ENCODE measurements at regions not wholly inside any gene's neighbourhood (a gene's known extent, or its start where the extent isn't known, plus 50 kb on each side); places are given as distances from the start of the nearest gene placed in this dataset.

DNA sequence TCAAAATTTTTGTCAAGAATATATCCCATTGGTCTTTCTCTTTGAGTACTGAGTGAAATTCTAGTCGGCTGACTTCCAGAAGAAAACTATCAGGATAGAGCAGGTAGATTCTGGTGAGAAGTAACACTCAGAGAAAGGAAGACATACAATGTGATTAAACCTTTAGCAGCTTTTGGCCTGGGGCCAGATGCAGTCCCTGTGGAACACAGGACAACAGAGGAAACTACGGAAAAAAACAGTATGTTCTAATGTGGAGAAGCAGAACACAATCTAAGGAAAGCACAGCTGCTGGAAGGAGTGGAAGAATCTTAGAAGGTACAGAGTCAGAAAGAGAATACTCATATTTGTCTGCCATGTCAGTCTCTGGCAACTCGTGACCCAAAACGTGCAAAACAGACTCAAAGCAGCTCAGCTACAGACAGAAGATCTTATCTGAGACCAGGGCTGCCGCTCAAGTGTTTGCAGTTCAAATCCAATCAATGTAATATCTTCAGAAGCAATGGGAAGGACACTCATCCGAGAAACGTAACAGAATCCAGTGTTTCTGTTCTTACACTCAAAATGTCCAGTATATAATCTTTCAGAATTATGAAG is 283.8 kb downstream of the MRPL39 start:
- no peak for DNase-seq

DNA sequence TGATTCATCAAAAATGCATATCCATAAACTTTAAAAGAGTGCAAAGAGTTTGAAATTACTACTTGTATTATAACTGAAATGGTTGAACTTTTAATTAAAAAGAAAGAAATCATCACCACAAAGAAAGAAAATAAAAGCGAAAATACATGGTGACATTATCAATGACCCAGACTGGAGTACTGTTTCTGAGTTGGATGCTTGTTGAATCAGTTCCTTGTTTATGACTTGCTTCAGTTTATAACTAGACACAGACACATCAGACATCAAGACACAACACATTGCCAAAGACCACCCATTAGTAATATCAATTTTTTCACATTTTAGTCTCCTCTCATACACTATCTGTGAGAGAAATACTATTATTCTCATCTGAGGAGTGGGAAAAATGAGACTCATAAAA is 293.0 kb downstream of the MRPL39 start:
- no peak for DNase-seq

DNA sequence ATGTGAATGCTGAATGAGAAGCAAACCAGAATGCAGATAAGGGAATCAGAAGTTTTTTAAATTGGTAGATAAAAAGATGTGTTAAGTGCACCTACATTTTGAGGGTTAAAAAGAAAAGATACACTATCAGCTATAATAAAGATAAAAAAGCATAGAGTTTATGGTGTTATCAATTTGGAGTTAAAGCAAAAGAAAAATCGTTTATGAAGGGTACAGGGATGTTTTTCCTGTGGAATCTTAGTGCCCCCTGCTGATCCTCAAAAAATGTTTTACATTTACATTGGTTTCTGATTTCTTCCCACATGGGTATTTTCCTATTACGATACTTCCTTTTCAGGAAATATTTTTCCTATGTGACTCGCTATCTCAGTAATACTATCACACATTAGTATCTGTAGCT is 293.5 kb downstream of the MRPL39 start:
- DNase-seq = no peak

DNA sequence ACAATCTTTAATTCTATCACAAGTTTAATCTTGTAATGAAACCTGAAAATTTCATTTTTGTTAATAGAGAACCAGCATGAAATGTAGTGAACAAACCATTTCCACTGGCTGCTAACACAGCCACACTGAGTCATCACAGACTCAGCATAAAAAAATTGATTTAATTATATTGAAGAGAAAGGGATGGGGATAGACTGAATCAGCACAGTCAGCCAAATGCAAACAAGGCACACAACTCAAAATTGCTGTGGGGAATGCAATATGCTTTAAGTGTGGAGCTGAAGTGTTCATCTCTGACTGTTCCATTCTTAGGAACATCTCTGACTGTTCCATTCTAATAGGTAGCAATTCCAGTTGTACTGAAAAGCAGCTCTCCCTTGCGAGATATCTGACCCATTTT is 299.8 kb downstream of the MRPL39 start:
- no peak for DNase-seq

DNA sequence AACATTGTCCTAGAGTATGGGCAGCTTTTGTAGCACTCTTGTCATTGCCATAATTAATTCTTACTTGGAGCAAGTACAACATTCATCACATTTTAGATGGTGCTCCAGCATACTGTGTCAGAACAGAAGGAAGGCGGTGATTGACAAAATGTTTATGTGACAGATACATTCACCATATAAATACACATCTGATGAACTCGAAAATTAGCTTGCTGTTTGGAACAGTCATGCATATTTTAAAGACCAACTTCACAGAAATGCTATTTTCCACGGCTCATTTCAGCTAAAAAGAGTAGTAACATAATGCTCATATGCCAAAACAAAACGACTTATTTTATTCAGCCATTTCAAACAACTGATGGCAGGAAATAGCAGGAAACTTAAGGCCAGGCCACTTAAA is 302.7 kb downstream of the MRPL39 start:
- no peak for DNase-seq

DNA sequence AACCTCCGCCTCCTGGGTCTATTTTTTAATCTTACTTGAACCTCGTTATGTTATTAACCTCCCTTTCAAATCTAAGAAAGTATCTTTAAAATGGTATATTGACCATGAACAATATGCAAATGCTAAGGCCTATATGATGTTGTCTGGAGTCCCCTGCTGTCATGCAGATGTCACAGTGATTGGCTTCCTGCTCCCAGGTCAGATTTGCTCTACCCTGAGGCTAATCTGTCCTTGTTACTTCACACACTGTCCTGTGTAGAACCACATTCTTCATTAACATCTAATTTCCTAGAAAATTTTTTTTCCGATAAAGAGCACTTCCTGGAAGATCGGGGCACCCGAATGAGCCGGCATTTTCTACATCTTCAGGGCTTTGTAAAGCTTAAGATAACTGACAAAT is 306.6 kb downstream of the MRPL39 start:
- DNase-seq = no peak

DNA sequence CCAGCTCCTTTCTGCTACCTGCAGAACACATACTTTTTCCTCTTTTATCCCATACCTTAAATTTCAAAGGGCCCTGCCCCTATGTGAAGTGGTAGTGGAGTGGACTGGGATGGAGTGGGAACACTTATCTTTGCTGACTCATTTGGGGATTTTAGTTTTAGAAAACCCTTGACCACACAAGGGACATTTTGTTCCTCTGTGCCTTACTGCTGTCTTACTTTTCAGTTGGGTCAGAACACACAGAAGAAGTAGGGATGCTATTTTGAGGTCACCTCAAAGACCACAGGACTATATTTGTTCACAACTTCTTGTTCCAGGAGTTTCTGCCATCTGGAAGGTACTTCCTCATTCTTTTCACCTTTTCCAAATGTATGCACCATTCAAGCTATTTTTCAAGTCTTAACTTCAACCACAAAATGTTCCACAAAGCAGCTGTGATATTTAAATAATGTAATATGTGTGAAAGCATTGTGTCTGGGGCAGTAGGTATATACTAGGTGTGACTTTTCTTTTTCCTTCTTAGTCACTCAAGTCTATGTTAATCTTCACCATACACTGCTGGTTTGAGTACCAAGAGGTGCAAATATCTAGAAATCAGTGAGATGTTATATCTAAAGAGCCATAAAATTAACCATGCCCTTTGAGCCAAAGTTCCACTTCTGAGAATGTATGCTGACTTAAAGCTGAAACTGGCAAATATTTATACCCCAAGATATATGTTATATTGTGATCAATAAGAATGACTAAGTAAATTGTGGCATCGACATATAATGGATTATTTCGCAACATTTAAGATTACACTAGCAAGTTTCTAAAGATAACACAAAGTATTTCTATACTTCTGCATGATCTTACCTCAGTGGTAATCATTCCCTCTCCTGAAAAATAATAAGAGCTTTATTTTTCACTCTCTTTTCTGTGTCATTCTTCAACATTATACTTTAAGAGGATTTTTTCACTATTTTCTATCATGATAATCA is 308.5 kb downstream of the MRPL39 start:
- no peak for DNase-seq

DNA sequence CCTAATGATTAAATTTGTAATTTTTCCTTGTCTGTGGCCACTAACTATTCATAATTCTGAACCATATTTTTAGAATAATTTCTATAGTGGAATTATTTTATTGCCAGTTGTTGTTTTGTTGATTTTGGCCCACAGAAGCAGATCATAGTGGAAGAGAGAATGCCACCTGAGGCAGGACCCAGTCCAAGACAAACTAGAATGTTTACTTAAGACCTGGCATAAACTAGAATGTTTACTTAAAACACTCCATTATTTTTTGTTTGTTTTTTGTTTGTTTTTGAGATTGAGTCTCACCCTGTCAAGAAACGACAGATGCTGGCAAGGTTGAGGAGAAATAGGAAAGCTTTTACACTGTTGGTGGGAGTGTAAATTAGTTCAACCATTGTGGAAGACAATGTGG is 310.2 kb downstream of the MRPL39 start:
- DNase-seq = no peak

DNA sequence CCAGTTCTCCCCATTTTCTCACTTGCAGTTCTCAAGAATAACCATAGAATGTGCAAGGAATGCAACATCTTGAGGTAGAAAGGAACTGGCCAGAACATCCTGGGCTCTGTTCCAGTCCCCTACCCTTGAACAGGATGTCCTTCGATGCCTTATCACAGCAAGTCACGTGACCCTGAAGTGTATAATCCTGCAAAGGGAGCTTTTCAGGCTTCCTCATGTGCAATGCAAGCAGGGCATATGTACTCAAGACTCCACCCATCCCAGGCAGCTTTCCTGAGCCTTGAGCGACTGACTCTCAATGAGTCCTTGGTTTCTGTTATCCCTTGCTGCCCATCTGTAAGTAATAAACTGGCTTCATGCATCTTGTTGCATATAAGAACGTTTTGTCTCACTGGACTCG is 311.0 kb downstream of the MRPL39 start:
- DNase-seq = no peak

DNA sequence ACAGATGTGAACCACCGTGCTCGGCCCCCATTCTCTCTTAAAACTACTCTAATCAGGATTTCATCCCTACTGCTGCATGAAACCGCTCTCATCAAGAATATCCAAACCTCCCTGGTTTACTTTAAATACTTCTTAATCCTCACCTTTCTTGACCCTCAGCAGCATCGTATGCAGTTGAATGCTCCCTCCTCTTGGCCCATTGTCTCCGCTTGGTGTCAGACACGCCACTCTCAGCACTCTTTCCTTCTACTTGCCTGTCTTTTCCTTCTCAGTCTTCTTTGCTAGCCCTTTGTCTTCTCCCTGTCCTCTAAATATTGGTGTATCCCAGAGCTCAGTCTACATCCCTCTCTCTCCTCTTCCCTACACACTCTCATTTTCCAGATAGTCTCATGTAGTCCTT is 314.9 kb downstream of the MRPL39 start:
- DNase-seq = no peak

DNA sequence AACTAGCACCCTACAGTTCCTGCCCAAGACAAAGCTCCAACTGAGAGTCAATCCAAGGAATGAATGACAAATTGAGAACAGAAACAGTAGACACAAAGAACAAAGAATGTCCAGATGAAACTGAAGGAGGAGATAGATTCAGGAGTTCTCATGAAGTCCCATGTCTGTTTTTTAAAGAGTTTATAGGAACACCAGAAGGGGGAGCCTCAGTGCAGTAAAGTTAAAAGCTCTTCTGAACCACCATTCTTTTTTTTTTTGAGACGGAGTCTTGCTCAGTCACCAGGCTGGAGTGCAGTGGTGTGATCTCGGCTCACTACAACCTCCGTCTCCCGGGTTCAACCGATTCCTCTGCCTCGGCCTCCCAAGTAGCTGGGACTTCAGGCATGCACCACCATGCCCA is 323.6 kb downstream of the MRPL39 start:
- DNase-seq = no peak

DNA sequence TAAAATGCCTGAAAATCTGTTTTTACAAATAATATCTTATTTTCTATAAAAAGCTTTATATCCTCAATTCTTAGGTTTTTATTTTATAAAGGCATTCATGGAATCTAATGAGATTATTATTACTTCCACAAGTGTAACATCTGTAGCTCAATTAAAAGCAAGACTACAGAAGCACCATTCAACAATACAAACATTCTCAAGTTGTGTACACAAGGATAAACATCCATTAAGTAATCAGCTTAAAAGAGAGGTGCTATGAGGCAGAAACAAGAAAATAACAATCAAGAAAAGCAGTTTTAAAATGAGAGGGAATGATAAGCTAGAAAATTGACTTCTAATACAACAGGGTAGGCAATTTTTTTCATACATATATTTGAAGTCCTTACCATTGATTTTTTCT is 326.1 kb downstream of the MRPL39 start:
- DNase-seq = no peak

DNA sequence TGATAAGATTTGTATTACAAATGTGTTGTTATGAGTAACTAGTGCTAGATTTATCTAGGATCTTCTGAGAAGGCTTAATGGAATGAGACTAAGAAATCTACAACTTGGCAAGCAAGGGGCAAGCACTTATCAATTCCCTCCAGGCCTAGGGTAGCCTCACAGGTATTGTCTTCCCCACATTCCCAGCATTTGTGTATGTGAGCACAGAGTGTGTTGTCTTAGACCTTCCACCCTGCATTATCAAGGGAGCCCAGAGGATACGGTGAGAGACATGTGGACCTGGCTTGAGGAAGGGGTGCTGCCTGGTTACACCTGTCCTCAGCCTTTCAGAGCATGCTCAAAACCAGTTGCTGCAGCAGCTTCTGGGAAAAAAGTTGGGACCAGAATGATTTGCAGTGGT is 327.2 kb downstream of the MRPL39 start:
- no peak for DNase-seq

DNA sequence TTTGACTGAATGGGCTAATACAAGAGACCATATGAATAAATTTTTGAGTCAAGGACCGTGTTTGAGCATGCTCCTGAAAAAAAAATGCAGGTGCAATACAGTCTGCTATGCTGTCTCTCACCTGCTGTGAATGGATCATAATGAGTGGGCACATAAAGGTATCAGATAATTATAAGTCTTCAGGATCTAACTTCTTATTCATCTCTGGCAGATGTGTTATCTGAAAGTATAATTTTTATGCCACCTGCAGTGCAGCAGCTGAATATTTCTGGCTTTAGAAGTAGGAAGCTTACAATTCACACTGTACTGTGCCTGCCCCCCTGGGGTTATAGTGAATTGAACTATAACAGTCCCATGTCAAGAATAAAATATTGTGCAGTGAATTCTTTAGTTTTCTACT is 333.3 kb downstream of the MRPL39 start:
- no peak for DNase-seq

DNA sequence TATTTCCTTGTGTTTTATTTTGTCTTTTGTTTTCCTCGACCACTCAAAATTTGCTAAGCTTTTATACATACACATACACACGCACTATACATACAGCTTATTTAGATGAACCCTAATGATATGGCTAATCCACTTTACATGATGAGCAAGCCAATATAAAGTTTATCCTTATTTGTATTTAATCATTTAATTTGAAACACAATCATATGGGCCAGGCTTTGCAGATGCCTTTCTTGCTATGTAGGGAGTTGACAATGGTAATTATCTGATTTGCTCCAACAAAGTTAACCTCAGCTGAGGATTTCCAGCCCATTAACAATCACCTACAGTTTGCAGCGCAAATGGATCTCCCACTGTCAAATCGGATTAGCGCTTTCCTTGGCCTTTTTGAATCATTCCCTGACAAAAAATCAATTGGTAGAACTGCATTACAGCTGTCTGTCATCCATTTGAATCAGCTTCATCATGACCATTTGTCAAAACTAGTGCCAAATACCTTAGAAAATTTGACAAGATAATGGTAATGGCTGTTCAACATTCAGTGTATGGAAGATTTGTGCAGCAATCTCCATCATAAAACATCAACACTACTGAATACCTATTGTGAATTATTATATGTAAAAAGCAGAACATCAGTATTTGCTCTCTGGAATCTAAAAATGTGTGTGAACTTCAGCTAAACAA is 352.6 kb downstream of the MRPL39 start:
- no peak for DNase-seq

DNA sequence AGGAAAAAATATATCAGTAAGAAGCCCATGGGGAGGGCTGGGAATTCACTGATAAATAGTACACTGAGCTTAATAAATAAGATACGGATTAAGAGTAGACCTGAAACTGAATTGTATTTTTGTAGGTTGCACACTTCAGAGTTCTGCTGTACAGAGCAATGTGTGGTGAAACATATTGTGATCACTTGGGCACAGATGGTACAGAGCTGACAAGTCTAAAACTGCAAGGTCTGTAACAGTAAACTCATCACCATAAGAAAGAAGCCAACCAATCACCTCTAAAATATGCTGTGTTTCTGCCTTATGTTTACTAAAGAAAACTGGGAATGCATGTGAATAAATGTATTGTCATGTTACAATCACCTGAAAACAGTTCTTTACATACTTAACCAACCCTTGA is 360.7 kb downstream of the MRPL39 start:
- DNase-seq = no peak

DNA sequence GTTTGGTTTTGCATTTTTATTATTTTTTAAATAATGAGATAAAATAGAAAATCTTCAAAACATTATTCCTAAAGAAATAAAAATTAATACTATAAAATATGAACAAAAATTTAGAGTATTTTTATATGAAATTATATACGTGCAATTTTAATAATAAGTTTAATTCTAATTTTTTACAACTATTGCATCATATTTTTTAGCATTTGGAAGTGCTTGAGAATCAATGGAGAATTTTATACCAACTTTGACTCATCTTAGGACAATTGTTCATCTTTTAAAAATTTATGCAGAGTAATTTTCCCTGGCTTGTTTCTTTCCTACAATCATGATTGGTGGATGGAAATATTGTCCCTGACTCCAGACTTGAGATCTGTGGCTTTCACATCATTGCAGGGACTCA is 362.5 kb downstream of the MRPL39 start:
- no peak for DNase-seq

DNA sequence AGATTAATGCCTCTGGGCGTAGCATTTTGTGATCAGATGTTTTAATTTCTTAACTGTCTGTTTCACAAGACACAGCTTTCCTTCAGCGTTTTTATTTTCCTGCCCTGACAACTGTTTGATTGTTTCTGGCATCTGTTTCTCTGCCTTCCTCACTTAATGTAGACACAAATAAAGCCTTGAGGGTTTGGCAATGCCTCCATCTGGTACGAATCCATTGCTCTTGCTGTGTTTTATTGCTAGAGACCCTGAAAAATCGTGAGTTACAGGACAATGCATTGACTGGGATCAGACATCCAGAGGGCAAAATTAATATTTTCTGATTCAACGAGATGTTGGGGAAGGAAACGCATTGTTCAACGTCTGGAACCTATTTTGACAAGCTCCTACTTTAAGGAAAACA is 363.5 kb downstream of the MRPL39 start:
- DNase-seq = no peak

DNA sequence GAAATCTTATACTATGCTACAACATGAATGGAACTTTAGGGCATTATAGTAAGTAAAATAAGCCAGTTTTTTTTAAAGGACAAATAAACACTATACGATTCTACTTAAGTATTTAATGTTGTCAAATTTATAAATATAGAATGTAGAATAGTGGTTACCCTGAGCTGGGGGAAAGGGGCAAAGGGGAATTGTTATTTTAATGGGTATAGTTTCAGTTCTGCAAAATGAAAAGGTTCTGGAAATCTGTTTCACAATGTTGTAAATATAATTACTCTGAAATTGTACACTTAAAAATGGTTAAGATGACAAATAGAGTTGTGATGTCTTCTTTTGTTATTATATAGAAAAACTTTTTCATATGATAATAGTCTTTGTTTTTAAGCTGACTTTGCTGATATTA is 366.3 kb downstream of the MRPL39 start:
- no peak for DNase-seq

DNA sequence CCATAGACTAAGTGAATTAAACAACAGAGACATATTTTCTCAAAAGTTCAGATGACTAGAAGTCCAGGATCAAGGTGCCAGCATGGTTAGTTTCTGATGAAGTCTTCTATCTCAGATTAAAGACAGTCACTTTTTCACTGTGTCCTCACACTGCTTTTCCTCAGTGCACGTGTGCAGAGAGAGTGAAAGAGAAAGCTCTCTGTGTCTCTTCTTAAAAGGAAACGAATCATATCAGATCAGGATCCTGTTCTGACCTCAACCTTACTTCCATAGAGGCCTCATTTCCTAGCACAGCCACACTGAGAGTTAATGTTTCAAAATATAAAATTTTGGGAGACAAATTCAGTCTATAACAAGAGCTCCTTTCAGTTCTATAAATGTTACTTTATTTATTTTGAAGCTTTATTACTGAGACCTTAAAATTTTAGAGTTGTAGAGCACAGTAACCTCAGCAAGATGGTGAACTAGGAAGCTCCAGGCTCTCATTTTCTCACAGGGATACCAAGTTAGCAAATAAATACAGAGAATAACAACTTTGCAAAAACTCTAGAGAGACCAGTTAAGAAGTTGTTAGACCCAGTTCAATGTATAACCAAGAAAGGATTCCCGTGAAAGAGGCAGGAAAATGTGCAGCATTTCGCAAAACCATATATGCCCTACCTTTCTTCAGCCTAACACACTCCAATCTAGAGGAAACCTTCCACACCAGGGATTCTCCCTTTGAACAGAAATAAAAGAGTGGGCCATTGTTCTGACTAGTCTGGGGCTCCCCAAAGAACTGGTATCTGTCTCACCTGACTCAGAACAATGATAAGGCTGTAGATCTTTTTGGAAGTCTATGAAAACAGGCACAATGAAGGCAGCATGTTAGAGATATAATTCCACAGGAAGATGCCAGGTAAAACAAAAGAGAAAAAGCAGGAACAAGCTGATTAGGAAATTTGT is 372.2 kb downstream of the MRPL39 start:
- no peak for DNase-seq

DNA sequence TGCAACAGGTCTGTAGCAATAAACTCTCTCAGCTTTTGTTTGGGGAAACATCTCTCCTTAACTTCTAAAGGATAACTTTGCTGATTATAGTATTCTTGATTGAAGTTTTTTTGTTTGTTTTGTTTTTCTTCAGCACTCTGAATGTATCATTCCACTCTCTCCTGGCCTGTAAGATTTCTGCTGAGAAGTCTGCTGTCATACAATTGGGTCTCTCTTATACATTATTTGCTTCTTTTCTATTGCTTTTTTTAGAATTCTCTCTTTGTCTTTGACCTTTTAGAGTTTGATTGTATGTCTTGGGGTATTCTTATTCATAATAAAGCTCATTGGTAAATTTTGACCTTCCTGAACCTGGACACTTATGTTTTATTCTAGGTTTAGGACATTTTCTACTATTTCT is 386.3 kb downstream of the MRPL39 start:
- no peak for DNase-seq

DNA sequence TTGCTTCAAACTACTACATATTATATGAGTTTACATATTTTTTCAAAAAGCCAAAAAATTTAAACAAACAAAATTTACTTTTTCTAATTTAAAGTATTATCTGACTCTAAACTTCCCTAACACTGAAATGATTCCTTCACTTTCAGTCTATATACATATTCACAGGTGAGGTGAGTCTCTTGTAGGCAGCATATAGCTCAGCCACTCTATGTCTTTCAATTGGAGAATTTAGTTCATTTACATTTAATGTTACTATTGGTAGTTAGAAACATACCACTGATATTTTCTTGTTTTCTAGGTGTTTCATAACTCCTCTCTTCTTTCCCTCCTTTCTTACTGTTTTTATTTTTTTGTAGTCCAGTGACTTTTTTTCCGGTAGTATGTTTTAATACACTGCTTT is 387.1 kb downstream of the MRPL39 start:
- no peak for DNase-seq
